AG10803 (cell line): ENCODE measurements at regions not wholly inside any gene's neighbourhood (a gene's known extent, or its start where the extent isn't known, plus 50 kb on each side); places are given as distances from the start of the nearest gene placed in this dataset.

Experiments
- DNase-seq: peaks from one replicate; pipeline ENCODE4 v3.0.0; 2010; ENCODE audit warnings: low read depth
- H3K4me3 ChIP-seq: 2 replicates; pipeline ENCODE4 v1.5.1; 2011; ENCODE audit warnings: mild to moderate bottlenecking, low read length, control low read depth
- CTCF ChIP-seq: conservative IDR thresholded peaks from 2 replicates; pipeline ENCODE4 v1.5.1; 2011; ENCODE audit warnings: mild to moderate bottlenecking, low read length, control low read depth, inconsistent platforms

- no peak overlapping the region for H3K4me3 ChIP-seq
- DNase-seq = peak; percentile 79
- TF ChIP-seq CTCF = no peak
These were observed 398.9 kb downstream of the PLK2 start for GRCh38 chr5:58060996-58061395.

- no peak for TF ChIP-seq CTCF
- H3K4me3 ChIP-seq = no peak overlapping the region
- DNase-seq = no peak
These were observed 402.6 kb downstream of the PLK2 start for GRCh38 chr5:58057324-58057723.

GRCh38 chr5:58056546-58056945 is 403.3 kb downstream of the PLK2 start:
- TF ChIP-seq CTCF = no peak
- DNase-seq = no peak
- H3K4me3 ChIP-seq = no peak overlapping the region

GRCh38 chr5:58054018-58054417 is 405.9 kb downstream of the PLK2 start:
- no peak for DNase-seq
- no peak for TF ChIP-seq CTCF
- no peak overlapping the region for H3K4me3 ChIP-seq

GRCh38 chr5:58048954-58049353 is 410.9 kb downstream of the PLK2 start:
- no peak for TF ChIP-seq CTCF
- no peak for DNase-seq
- H3K4me3 ChIP-seq = no peak overlapping the region

- DNase-seq = no peak
- H3K4me3 ChIP-seq = no peak overlapping the region
- no peak for TF ChIP-seq CTCF
These were observed 411.5 kb downstream of the PLK2 start for GRCh38 chr5:58048185-58048925.

GRCh38 chr5:58046371-58046770 is 413.5 kb downstream of the PLK2 start:
- no peak for DNase-seq
- TF ChIP-seq CTCF = no peak
- H3K4me3 ChIP-seq = no peak overlapping the region
